HK-2 (cell line): ENCODE measurements at regions not wholly inside any gene's neighbourhood (a gene's known extent, or its start where the extent isn't known, plus 50 kb on each side); places are given as distances from the start of the nearest gene placed in this dataset.

Experiments
- DNase-seq: peaks from one replicate; pipeline ENCODE4 v3.0.0-alpha.2; 2018; ENCODE audit not compliant: unreplicated experiment

GRCh38 chr3:89038869-89039268, 68.6 kb upstream of the EPHA3 start:
- no peak for DNase-seq

- DNase-seq: no peak
Measured at GRCh38 chr3:89042236-89042835, 65.1 kb upstream of the EPHA3 start.

GRCh38 chr3:89043406-89043932, 64.0 kb upstream of the EPHA3 start:
- no peak for DNase-seq

- DNase-seq: no peak
Measured at GRCh38 chr3:89046661-89047060, 60.8 kb upstream of the EPHA3 start.

GRCh38 chr3:89049119-89049518, 58.3 kb upstream of the EPHA3 start:
- peak; percentile 10 for DNase-seq

GRCh38 chr3:89052386-89052785, 55.0 kb upstream of the EPHA3 start:
- no peak for DNase-seq

GRCh38 chr3:89057398-89057797, 50.0 kb upstream of the EPHA3 start:
- DNase-seq: no peak
